NB4 (cell line): ENCODE measurements at regions not wholly inside any gene's neighbourhood (a gene's known extent, or its start where the extent isn't known, plus 50 kb on each side); places are given as distances from the start of the nearest gene placed in this dataset.

Source experiments
- CTCF ChIP-seq: IDR thresholded peaks from one replicate; pipeline ENCODE4 v1.5.1; 2012; ENCODE audit warnings: low read depth, low read length
- MYC ChIP-seq: IDR thresholded peaks from 2 replicates; pipeline ENCODE4 v1.6.1; 2011; ENCODE audit warnings: low read depth, low read length
- POLR2A ChIP-seq: IDR thresholded peaks from 2 replicates; pipeline ENCODE4 v1.6.1; 2011; ENCODE audit warnings: mild to moderate bottlenecking; ENCODE audit not compliant: insufficient read length; ENCODE audit errors: extremely low read depth

- TF ChIP-seq CTCF (no peak), POLR2A (no peak), MYC (no peak)
Measured at GRCh38 chr6:40792183-40792582, 205.0 kb upstream of the LRFN2 start.
